A549 (cell line): ENCODE measurements at regions not wholly inside any gene's neighbourhood (a gene's known extent, or its start where the extent isn't known, plus 50 kb on each side); places are given as distances from the start of the nearest gene placed in this dataset.

Experiments used
- ATAC-seq, 2 experiments: fragments of 200-7000 bp in 1 of 2; fragments of >200 bp in 1 of 2; cut with Nextera tagmentation in 1 of 2; cut with Tn5 transposase in 1 of 2; 3 replicates each; pipeline versions ENCODE4 v1.8.0 to v1.9.1; 2018 to 2020; ENCODE audit warnings: mild to moderate bottlenecking in 1 of 2, moderate library complexity in 1 of 2
- CTCF ChIA-PET: fragments of 300-600 bp; sonication (Branson Sonifier 250); formaldehyde crosslinking; extraction: SDS; loops from one replicate; lab custom pipeline; 2021; ENCODE audit warnings: antibody characterized with exemption, inconsistent platforms; lab: Yijun Ruan, JAX
- POLR2A ChIA-PET: fragments of 350-600 bp; formaldehyde crosslinking; extraction: SDS; loops from one replicate; lab custom pipeline; 2021; ENCODE audit warnings: antibody characterized with exemption, inconsistent platforms; lab: Yijun Ruan, JAX
- DNase-seq, 2 experiments: peaks; one replicate each; pipeline versions ENCODE4 v3.0.0 to v3.0.0-alpha.2; 2011 to 2016; ENCODE audit warnings: low read depth in 1 of 2, low spot score in 1 of 2
- FAIRE-seq: peaks from 2 replicates; lab custom pipeline; 2011; peaks lifted over from hg19 to GRCh38; lab: Jason Lieb, UNC
- H3K27ac ChIP-seq, 2 experiments: fragments of >200 bp; sonication (Bioruptor Twin); formaldehyde crosslinking; 3 replicates each; pipeline ENCODE4 v1.5.1; 2016 to 2017
- H3K4me1 ChIP-seq: fragments of >200 bp; sonication (Bioruptor Twin); formaldehyde crosslinking; 3 replicates; pipeline ENCODE4 v1.6.1; 2016
- H3K4me2 ChIP-seq: fragments of >200 bp; sonication (Bioruptor Twin); formaldehyde crosslinking; 3 replicates; pipeline ENCODE4 v1.6.1; 2016
- H3K4me3 ChIP-seq: fragments of >200 bp; sonication (Bioruptor Twin); formaldehyde crosslinking; 3 replicates; pipeline ENCODE4 v1.5.1; 2016
- H3K9me3 ChIP-seq: fragments of >200 bp; sonication (Bioruptor Twin); formaldehyde crosslinking; 3 replicates; pipeline ENCODE4 v1.6.1; 2016
- CBX2 ChIP-seq: fragments of 200-600 bp; sonication (generic); IDR thresholded peaks from 2 replicates; pipeline ENCODE4 v1.6.1; 2016; ENCODE audit warnings: low read depth, mild to moderate bottlenecking, borderline replicate concordance
- GATA3 ChIP-seq: IDR thresholded peaks from 2 replicates; pipeline ENCODE4 v1.6.1; 2012; ENCODE audit warnings: borderline replicate concordance
- HDAC2 ChIP-seq: fragments of 200-600 bp; sonication (generic); IDR thresholded peaks from 2 replicates; pipeline ENCODE4 v1.6.1; 2016
- HOXB13 ChIP-seq: fragments of 250-450 bp; sonication (Bioruptor Pico); IDR thresholded peaks from 2 replicates; pipeline ENCODE4 v1.5.0; 2020; ENCODE audit warnings: low read depth, mild to moderate bottlenecking, moderate library complexity
- JUN ChIP-seq, 2 experiments: fragments of >200 bp; sonication (Bioruptor Twin); formaldehyde crosslinking; IDR thresholded peaks; 2 replicates in 1 of 2; 3 replicates in 1 of 2; pipeline ENCODE4 v1.6.1; 2016 to 2017
- JUNB ChIP-seq: fragments of >200 bp; sonication (Bioruptor Twin); formaldehyde crosslinking; IDR thresholded peaks from 2 replicates; pipeline ENCODE4 v1.6.1; 2016
- KDM1A ChIP-seq: fragments of 200-600 bp; sonication (generic); IDR thresholded peaks from 2 replicates; pipeline ENCODE4 v1.6.1; 2016; ENCODE audit warnings: low read depth, mild to moderate bottlenecking
- KDM5A ChIP-seq: fragments of 200-600 bp; sonication (generic); IDR thresholded peaks from 2 replicates; pipeline ENCODE4 v1.6.1; 2016; ENCODE audit warnings: antibody characterized with exemption, mild to moderate bottlenecking
- MAFK ChIP-seq: fragments of 450-650 bp; IDR thresholded peaks from 2 replicates; pipeline ENCODE4 v1.6.1; 2014; ENCODE audit not compliant: partially characterized antibody
- MAZ ChIP-seq: fragments of 150-350 bp; IDR thresholded peaks from 2 replicates; pipeline ENCODE4 v1.6.1; 2014; ENCODE audit warnings: antibody characterized with exemption, low read depth, low read length, borderline replicate concordance
- MYC ChIP-seq: IDR thresholded peaks from 2 replicates; pipeline ENCODE4 v1.6.1; 2012; ENCODE audit warnings: mild to moderate bottlenecking, inconsistent platforms, low read length, improper control_type of control experiment, borderline replicate concordance
- POLR2A ChIP-seq: IDR thresholded peaks from 2 replicates; pipeline ENCODE4 v1.6.1; 2012; ENCODE audit warnings: mild to moderate bottlenecking, low read length
- POLR2AphosphoS2 ChIP-seq: conservative IDR thresholded peaks from 2 replicates; pipeline ENCODE4 v1.6.1; 2012; ENCODE audit warnings: low read length, improper control_type of control experiment, inconsistent platforms
- RARB ChIP-seq: fragments of 250-450 bp; sonication (Bioruptor Pico); IDR thresholded peaks from 2 replicates; pipeline ENCODE4 v1.8.0; 2021; ENCODE audit warnings: mild to moderate bottlenecking, moderate library complexity
- RCOR1 ChIP-seq: fragments of 150-350 bp; IDR thresholded peaks from 2 replicates; pipeline ENCODE4 v1.6.1; 2014; ENCODE audit warnings: antibody characterized with exemption, low read length, low read depth
- TFCP2L1 ChIP-seq: fragments of 250-450 bp; sonication (Bioruptor Pico); IDR thresholded peaks from 2 replicates; pipeline ENCODE4 v1.5.0; 2021; ENCODE audit warnings: mild to moderate bottlenecking
- TP53 ChIP-seq: fragments of 250-450 bp; sonication (Bioruptor Pico); IDR thresholded peaks from 2 replicates; pipeline ENCODE4 v1.5.0; 2021; ENCODE audit warnings: mild to moderate bottlenecking, moderate library complexity
- WGBS: methylation state at CpG from one replicate; pipeline ENCODE4 v1.1.6; 2017; ENCODE audit errors: missing lambda C conversion rate; 5-methylcytosine and 5-hydroxymethylcytosine counted together
- TF ChIP-seq, protein P1 (sequence below): fragments of >200 bp; sonication (Bioruptor Twin); formaldehyde crosslinking; IDR thresholded peaks from 3 replicates; pipeline ENCODE4 v1.6.1; 2016
- TF ChIP-seq, protein P2 (sequence below): fragments of >200 bp; sonication (Bioruptor Twin); formaldehyde crosslinking; IDR thresholded peaks from 2 replicates; pipeline ENCODE4 v1.6.1; 2016
- TF ChIP-seq, protein P3 (sequence below): fragments of 450-650 bp; IDR thresholded peaks from 2 replicates; pipeline ENCODE4 v1.6.1; 2014; ENCODE audit warnings: antibody characterized with exemption
- TF ChIP-seq, protein P4 (sequence below): fragments of 200-600 bp; sonication (generic); IDR thresholded peaks from 2 replicates; pipeline ENCODE4 v1.6.1; 2016; ENCODE audit warnings: antibody characterized with exemption, mild to moderate bottlenecking, moderate library complexity
- TF ChIP-seq, protein P5 (sequence below): fragments of 250-450 bp; sonication (Bioruptor Pico); IDR thresholded peaks from 2 replicates; pipeline ENCODE4 v1.5.0; 2020; ENCODE audit warnings: low read depth, mild to moderate bottlenecking, moderate library complexity
- TF ChIP-seq, protein P6 (sequence below): fragments of >200 bp; sonication (Bioruptor Twin); formaldehyde crosslinking; IDR thresholded peaks from 3 replicates; pipeline ENCODE4 v1.5.1; 2016

DNA sequence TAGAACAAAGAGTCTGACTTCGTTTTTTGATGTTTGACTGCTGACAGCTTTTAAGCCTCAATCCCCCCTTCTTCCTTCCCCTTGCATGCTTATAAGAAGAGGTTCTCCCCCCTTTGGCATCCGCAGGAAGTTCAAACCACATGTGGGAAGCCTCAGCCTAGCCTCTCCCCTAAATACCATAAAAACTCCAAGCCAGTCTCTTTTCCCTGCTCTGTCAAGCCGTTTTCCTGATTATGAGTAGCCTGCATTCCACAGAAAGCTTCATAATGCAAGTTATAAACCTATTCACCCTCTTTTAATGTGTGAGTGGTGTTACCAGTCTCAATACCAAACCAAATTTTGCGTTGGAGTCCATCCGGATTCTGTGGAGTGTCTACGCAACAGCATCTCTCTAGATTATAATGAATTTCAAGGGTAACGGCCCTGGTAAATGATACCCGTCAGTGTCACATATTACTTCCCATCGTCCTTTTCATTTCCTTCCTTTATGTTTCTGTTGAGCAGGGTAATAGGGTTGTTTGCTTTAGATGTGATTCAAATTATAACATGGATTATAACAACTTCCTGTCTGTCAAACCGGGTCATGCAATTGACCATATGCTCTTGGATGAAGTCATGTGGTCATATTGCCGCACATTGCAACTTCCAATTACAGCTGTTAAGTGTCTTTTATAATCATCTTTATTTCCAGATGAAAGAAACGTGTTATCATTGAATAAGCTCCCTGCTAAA, 717.5 kb downstream of the RWDD3 start:
- Histone ChIP-seq H3K4me1 (no peaks in the 10 kb centered on the region), H3K9me3 (no peaks in the 10 kb centered on the region), H3K4me2 (no peak overlapping the region), H3K27ac (no peak overlapping the region), H3K4me3 (no peak overlapping the region)
- ChIA-PET POLR2A (no interaction called here), CTCF (no interaction called here)
- WGBS, result 24% methylated on average over 12 of the region's 12 CpGs
- TF ChIP-seq HDAC2, result no peak
- TF ChIP-seq MAFK, result no peak
- TF ChIP-seq POLR2AphosphoS2, result no peak
- TF ChIP-seq MAZ, result no peak
- TF ChIP-seq JUN (IDR thresholded peaks at IDR 0.05), result no peak
- TF ChIP-seq TP53, result no peak
- TF ChIP-seq KDM5A, result no peak
- no peak for TF ChIP-seq GATA3
- TF ChIP-seq RARB (CRISPR knock-in tag), result no peak
- no peak for TF ChIP-seq MYC
- no peak for TF ChIP-seq KDM1A
- TF ChIP-seq, protein P1, sequence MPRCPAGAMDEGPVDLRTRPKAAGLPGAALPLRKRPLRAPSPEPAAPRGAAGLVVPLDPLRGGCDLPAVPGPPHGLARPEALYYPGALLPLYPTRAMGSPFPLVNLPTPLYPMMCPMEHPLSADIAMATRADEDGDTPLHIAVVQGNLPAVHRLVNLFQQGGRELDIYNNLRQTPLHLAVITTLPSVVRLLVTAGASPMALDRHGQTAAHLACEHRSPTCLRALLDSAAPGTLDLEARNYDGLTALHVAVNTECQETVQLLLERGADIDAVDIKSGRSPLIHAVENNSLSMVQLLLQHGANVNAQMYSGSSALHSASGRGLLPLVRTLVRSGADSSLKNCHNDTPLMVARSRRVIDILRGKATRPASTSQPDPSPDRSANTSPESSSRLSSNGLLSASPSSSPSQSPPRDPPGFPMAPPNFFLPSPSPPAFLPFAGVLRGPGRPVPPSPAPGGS, result no peak
- TF ChIP-seq, protein P2, sequence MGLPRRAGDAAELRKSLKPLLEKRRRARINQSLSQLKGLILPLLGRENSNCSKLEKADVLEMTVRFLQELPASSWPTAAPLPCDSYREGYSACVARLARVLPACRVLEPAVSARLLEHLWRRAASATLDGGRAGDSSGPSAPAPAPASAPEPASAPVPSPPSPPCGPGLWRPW, result no peak
- TF ChIP-seq, protein P3, sequence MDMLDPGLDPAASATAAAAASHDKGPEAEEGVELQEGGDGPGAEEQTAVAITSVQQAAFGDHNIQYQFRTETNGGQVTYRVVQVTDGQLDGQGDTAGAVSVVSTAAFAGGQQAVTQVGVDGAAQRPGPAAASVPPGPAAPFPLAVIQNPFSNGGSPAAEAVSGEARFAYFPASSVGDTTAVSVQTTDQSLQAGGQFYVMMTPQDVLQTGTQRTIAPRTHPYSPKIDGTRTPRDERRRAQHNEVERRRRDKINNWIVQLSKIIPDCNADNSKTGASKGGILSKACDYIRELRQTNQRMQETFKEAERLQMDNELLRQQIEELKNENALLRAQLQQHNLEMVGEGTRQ, result no peak
- TF ChIP-seq, protein P4, sequence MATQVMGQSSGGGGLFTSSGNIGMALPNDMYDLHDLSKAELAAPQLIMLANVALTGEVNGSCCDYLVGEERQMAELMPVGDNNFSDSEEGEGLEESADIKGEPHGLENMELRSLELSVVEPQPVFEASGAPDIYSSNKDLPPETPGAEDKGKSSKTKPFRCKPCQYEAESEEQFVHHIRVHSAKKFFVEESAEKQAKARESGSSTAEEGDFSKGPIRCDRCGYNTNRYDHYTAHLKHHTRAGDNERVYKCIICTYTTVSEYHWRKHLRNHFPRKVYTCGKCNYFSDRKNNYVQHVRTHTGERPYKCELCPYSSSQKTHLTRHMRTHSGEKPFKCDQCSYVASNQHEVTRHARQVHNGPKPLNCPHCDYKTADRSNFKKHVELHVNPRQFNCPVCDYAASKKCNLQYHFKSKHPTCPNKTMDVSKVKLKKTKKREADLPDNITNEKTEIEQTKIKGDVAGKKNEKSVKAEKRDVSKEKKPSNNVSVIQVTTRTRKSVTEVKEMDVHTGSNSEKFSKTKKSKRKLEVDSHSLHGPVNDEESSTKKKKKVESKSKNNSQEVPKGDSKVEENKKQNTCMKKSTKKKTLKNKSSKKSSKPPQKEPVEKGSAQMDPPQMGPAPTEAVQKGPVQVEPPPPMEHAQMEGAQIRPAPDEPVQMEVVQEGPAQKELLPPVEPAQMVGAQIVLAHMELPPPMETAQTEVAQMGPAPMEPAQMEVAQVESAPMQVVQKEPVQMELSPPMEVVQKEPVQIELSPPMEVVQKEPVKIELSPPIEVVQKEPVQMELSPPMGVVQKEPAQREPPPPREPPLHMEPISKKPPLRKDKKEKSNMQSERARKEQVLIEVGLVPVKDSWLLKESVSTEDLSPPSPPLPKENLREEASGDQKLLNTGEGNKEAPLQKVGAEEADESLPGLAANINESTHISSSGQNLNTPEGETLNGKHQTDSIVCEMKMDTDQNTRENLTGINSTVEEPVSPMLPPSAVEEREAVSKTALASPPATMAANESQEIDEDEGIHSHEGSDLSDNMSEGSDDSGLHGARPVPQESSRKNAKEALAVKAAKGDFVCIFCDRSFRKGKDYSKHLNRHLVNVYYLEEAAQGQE, result no peak
- TF ChIP-seq, protein P5, sequence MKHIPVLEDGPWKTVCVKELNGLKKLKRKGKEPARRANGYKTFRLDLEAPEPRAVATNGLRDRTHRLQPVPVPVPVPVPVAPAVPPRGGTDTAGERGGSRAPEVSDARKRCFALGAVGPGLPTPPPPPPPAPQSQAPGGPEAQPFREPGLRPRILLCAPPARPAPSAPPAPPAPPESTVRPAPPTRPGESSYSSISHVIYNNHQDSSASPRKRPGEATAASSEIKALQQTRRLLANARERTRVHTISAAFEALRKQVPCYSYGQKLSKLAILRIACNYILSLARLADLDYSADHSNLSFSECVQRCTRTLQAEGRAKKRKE, result no peak
- DNase-seq (no peak), FAIRE-seq (no peak), ATAC-seq (no peak)

DNA sequence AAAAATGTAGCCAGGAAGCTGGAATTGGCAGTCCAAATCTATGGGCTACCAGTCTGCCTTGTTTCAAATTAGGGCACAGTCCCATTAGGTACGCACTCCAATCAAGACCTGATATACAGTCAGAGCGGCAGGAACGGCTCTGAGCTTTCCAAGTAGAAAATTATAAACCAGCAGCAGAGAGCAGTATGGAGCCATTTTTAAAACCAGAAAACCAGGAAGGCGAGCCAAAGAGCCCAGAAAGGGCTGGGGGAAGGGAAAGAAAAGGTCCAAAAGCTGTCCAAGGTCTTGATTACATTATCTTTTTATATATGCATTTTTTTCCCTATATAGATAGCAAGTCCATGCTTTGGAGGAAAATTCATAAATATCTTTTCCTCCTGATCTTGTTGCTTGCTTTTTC, 719.0 kb downstream of the RWDD3 start:
- ATAC-seq, result no peak

More for the DNA sequence above, 719.0 kb downstream of the RWDD3 start:
- TF ChIP-seq RARB (CRISPR knock-in tag) (no peak), POLR2A (no peak), JUNB (no peak), KDM1A (no peak), HOXB13 (CRISPR knock-in tag) (no peak), MAFK (no peak), TFCP2L1 (no peak), RCOR1 (no peak), CBX2 (no peak)
- TF ChIP-seq, protein P6, sequence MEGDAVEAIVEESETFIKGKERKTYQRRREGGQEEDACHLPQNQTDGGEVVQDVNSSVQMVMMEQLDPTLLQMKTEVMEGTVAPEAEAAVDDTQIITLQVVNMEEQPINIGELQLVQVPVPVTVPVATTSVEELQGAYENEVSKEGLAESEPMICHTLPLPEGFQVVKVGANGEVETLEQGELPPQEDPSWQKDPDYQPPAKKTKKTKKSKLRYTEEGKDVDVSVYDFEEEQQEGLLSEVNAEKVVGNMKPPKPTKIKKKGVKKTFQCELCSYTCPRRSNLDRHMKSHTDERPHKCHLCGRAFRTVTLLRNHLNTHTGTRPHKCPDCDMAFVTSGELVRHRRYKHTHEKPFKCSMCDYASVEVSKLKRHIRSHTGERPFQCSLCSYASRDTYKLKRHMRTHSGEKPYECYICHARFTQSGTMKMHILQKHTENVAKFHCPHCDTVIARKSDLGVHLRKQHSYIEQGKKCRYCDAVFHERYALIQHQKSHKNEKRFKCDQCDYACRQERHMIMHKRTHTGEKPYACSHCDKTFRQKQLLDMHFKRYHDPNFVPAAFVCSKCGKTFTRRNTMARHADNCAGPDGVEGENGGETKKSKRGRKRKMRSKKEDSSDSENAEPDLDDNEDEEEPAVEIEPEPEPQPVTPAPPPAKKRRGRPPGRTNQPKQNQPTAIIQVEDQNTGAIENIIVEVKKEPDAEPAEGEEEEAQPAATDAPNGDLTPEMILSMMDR, result no peak
- 7% methylated on average over 4 of the region's 4 CpGs for WGBS
- CTCF ChIA-PET, result interaction anchor here (0.9 kb wide), 1 partner anchor 152 kb away, joined by 3 read pairs; no protein-coding TSS in a partner anchor
- Histone ChIP-seq H3K4me3 (no peak overlapping the region), H3K27ac (no peak overlapping the region), H3K4me1 (no peaks in the 10 kb centered on the region), H3K4me2 (no peak overlapping the region), H3K9me3 (no peaks in the 10 kb centered on the region)
- FAIRE-seq, result no peak
- POLR2A ChIA-PET, result no interaction called here
- no peak for DNase-seq
